ENCODE measurements at regions not wholly inside any gene's neighbourhood (a gene's known extent, or its start where the extent isn't known, plus 50 kb on each side); places are given as distances from the start of the nearest gene placed in this dataset.

DNA sequence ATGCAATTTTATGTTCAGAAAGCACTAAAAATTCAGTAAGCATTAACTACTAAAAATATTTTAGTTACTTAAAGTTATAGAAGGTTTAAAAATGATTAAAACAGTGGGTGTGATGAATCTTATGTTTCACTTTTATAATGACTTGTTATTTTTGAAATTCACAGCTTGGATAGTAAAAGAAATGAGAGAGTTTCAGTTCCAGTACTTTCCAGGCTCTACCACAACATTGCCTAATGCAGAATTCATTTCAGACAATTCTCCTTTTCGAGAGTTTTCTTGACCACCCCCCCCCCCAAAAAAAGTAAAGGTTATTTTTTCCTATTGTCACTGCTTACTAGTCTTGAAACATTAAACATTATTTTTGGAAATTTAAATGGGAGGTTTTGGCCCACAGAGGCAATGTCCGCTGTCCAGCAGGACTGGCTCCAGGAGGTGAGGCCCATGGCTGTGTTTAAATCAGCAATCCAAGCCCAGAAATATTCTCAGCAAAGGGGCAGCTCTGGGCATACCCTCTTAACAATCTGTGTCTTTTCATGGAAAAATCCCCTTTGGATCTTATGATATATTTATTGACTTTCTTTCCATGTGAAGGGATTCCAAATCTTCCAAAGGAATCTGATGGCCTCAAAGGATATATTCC lies 519.9 kb downstream of the MAFB start:
- H4K20me1 ChIP-seq (replicated peaks; ENCODE audit: insufficient read depth), result no peaks in the 10 kb centered on the region
- Mint-ChIP-seq H3K27me3 (ENCODE audit: insufficient read depth, low read depth, poor library complexity) (no peaks in the 10 kb centered on the region), H3K9me3 (no peaks in the 10 kb centered on the region), H3K36me3 (ENCODE audit: low read depth) (no peaks in the 10 kb centered on the region), H3K27ac (no peak overlapping the region), H3K4me3 (no peak overlapping the region), H3K4me1 (peaks cover 14% of the 10 kb centered on the region)
- peaks cover 4% of the 10 kb centered on the region; the same call in 1 of the 2 replicates for H3K9me2 ChIP-seq (ENCODE audit: insufficient read depth)
- H3K79me2 ChIP-seq (replicated peaks; ENCODE audit: insufficient read depth), result no peaks in the 10 kb centered on the region
- H3K4me1 ChIP-seq (ENCODE audit: insufficient read depth), result peaks cover 12% of the 10 kb centered on the region
- no peak overlapping the region for H3K4me3 ChIP-seq
- no peak for ATAC-seq
- H2AFZ ChIP-seq, result no peak overlapping the region
- H3K36me3 ChIP-seq (ENCODE audit: insufficient read depth), result no peaks in the 10 kb centered on the region
- no peak overlapping the region for H3K4me2 ChIP-seq
- no peak for TF ChIP-seq ZNF331 (CRISPR knock-in tag; IDR thresholded peaks at IDR 0.05; ENCODE audit: low read depth)
- TF ChIP-seq STAT1 (IDR thresholded peaks at IDR 0.05; ENCODE audit: unreplicated experiment), result no peak
- H3F3A ChIP-seq (replicated peaks; ENCODE audit: low read depth), result no peaks in the 10 kb centered on the region
- no peak for DNase-seq (ENCODE audit: low spot score)
- H3K27ac ChIP-seq (ENCODE audit: low read depth), result no peak overlapping the region
- no peaks in the 10 kb centered on the region for H3K27me3 ChIP-seq (ENCODE audit: insufficient read depth)

DNA sequence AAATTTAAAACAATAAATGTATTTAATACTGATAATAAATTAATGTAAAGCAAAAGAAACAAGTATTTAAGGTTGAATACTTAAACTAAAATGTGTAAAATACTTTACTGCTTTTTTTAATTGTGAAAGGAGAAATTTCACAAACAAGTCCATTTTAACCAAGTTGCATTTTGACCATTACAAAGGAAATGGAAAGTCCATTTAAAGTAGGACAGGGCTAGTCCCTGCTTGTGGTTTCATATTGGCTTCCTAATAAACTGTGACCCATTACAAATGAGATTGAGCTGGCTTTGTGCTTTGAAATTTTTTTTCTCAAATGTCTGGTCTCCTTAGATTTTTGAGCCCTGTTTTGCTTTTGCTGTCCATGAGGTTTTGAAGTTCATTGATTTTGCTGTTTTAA lies 527.6 kb downstream of the MAFB start:
- Histone ChIP-seq H3K9me2 (ENCODE audit: insufficient read depth) (no peaks in the 10 kb centered on the region), H3K4me1 (ENCODE audit: insufficient read depth) (no peaks in the 10 kb centered on the region), H3K4me2 (no peak overlapping the region), H3K79me2 (replicated peaks; ENCODE audit: insufficient read depth) (no peaks in the 10 kb centered on the region), H3K27ac (ENCODE audit: low read depth) (no peak overlapping the region), H3F3A (replicated peaks; ENCODE audit: low read depth) (no peaks in the 10 kb centered on the region), H2AFZ (no peak overlapping the region), H4K20me1 (replicated peaks; ENCODE audit: insufficient read depth) (no peaks in the 10 kb centered on the region), H3K36me3 (ENCODE audit: insufficient read depth) (no peaks in the 10 kb centered on the region), H3K4me3 (no peak overlapping the region), H3K27me3 (ENCODE audit: insufficient read depth) (no peaks in the 10 kb centered on the region)
- no peaks in the 10 kb centered on the region for H3K36me3 Mint-ChIP-seq (ENCODE audit: low read depth)
- H3K4me1 Mint-ChIP-seq, result no peaks in the 10 kb centered on the region; the same call in 2 of the 3 replicates
- H3K9me3 Mint-ChIP-seq, result no peaks in the 10 kb centered on the region
- DNase-seq (ENCODE audit: low spot score) (no peak), ATAC-seq (no peak)
- peak overlapping the region; percentile 60; the same call in 1 of the 2 replicates for H3K27ac Mint-ChIP-seq
- H3K27me3 Mint-ChIP-seq (ENCODE audit: insufficient read depth, low read depth, poor library complexity), result no peaks in the 10 kb centered on the region
- H3K4me3 Mint-ChIP-seq, result no peak overlapping the region
- TF ChIP-seq POLR2AphosphoS5 (IDR thresholded peaks at IDR 0.05; ENCODE audit: low read depth), result no peak
- TF ChIP-seq EZH2 (IDR thresholded peaks at IDR 0.05; ENCODE audit: low read depth, unreplicated experiment), result no peak
- TF ChIP-seq, protein P1, sequence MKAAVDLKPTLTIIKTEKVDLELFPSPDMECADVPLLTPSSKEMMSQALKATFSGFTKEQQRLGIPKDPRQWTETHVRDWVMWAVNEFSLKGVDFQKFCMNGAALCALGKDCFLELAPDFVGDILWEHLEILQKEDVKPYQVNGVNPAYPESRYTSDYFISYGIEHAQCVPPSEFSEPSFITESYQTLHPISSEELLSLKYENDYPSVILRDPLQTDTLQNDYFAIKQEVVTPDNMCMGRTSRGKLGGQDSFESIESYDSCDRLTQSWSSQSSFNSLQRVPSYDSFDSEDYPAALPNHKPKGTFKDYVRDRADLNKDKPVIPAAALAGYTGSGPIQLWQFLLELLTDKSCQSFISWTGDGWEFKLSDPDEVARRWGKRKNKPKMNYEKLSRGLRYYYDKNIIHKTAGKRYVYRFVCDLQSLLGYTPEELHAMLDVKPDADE (IDR thresholded peaks at IDR 0.05), result no peak
- TF ChIP-seq ZNF331 (CRISPR knock-in tag; IDR thresholded peaks at IDR 0.05; ENCODE audit: low read depth), result no peak
- TF ChIP-seq NANOG (IDR thresholded peaks at IDR 0.05; ENCODE audit: borderline replicate concordance), result no peak
- no peak for TF ChIP-seq CREB1 (CRISPR knock-in tag; IDR thresholded peaks at IDR 0.05; ENCODE audit: low read depth)
- TF ChIP-seq, protein P2, sequence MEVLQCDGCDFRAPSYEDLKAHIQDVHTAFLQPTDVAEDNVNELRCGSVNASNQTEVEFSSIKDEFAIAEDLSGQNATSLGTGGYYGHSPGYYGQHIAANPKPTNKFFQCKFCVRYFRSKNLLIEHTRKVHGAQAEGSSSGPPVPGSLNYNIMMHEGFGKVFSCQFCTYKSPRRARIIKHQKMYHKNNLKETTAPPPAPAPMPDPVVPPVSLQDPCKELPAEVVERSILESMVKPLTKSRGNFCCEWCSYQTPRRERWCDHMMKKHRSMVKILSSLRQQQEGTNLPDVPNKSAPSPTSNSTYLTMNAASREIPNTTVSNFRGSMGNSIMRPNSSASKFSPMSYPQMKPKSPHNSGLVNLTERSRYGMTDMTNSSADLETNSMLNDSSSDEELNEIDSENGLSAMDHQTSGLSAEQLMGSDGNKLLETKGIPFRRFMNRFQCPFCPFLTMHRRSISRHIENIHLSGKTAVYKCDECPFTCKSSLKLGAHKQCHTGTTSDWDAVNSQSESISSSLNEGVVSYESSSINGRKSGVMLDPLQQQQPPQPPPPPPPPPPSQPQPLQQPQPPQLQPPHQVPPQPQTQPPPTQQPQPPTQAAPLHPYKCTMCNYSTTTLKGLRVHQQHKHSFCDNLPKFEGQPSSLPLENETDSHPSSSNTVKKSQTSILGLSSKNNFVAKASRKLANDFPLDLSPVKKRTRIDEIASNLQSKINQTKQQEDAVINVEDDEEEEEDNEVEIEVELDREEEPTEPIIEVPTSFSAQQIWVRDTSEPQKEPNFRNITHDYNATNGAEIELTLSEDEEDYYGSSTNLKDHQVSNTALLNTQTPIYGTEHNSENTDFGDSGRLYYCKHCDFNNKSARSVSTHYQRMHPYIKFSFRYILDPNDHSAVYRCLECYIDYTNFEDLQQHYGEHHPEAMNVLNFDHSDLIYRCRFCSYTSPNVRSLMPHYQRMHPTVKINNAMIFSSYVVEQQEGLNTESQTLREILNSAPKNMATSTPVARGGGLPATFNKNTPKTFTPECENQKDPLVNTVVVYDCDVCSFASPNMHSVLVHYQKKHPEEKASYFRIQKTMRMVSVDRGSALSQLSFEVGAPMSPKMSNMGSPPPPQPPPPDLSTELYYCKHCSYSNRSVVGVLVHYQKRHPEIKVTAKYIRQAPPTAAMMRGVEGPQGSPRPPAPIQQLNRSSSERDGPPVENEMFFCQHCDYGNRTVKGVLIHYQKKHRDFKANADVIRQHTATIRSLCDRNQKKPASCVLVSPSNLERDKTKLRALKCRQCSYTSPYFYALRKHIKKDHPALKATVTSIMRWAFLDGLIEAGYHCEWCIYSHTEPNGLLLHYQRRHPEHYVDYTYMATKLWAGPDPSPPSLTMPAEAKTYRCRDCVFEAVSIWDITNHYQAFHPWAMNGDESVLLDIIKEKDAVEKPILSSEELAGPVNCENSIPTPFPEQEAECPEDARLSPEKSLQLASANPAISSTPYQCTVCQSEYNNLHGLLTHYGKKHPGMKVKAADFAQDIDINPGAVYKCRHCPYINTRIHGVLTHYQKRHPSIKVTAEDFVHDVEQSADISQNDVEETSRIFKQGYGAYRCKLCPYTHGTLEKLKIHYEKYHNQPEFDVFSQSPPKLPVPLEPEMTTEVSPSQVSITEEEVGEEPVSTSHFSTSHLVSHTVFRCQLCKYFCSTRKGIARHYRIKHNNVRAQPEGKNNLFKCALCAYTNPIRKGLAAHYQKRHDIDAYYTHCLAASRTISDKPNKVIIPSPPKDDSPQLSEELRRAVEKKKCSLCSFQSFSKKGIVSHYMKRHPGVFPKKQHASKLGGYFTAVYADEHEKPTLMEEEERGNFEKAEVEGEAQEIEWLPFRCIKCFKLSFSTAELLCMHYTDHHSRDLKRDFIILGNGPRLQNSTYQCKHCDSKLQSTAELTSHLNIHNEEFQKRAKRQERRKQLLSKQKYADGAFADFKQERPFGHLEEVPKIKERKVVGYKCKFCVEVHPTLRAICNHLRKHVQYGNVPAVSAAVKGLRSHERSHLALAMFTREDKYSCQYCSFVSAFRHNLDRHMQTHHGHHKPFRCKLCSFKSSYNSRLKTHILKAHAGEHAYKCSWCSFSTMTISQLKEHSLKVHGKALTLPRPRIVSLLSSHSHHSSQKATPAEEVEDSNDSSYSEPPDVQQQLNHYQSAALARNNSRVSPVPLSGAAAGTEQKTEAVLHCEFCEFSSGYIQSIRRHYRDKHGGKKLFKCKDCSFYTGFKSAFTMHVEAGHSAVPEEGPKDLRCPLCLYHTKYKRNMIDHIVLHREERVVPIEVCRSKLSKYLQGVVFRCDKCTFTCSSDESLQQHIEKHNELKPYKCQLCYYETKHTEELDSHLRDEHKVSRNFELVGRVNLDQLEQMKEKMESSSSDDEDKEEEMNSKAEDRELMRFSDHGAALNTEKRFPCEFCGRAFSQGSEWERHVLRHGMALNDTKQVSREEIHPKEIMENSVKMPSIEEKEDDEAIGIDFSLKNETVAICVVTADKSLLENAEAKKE (CRISPR knock-in tag; IDR thresholded peaks at IDR 0.05), result no peak
- TF ChIP-seq ZNF114 (CRISPR knock-in tag; IDR thresholded peaks at IDR 0.05), result no peak
- TF ChIP-seq, protein P3, sequence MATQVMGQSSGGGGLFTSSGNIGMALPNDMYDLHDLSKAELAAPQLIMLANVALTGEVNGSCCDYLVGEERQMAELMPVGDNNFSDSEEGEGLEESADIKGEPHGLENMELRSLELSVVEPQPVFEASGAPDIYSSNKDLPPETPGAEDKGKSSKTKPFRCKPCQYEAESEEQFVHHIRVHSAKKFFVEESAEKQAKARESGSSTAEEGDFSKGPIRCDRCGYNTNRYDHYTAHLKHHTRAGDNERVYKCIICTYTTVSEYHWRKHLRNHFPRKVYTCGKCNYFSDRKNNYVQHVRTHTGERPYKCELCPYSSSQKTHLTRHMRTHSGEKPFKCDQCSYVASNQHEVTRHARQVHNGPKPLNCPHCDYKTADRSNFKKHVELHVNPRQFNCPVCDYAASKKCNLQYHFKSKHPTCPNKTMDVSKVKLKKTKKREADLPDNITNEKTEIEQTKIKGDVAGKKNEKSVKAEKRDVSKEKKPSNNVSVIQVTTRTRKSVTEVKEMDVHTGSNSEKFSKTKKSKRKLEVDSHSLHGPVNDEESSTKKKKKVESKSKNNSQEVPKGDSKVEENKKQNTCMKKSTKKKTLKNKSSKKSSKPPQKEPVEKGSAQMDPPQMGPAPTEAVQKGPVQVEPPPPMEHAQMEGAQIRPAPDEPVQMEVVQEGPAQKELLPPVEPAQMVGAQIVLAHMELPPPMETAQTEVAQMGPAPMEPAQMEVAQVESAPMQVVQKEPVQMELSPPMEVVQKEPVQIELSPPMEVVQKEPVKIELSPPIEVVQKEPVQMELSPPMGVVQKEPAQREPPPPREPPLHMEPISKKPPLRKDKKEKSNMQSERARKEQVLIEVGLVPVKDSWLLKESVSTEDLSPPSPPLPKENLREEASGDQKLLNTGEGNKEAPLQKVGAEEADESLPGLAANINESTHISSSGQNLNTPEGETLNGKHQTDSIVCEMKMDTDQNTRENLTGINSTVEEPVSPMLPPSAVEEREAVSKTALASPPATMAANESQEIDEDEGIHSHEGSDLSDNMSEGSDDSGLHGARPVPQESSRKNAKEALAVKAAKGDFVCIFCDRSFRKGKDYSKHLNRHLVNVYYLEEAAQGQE (IDR thresholded peaks at IDR 0.05; ENCODE audit: unreplicated experiment), result no peak
- TF ChIP-seq JUNB (IDR thresholded peaks at IDR 0.05; ENCODE audit: unreplicated experiment), result no peak
- TF ChIP-seq STAT1 (IDR thresholded peaks at IDR 0.05; ENCODE audit: unreplicated experiment), result no peak
